DND-41 (cell line): ENCODE measurements at regions not wholly inside any gene's neighbourhood (a gene's known extent, or its start where the extent isn't known, plus 50 kb on each side); places are given as distances from the start of the nearest gene placed in this dataset.

Experiments used
- EZH2 ChIP-seq: IDR thresholded peaks from 3 replicates; pipeline ENCODE4 v1.6.1; 2012; ENCODE audit warnings: borderline replicate concordance, low read depth, mild to moderate bottlenecking, moderate library complexity, low read length, inconsistent platforms; ENCODE audit not compliant: severe bottlenecking
- TF ChIP-seq, protein P1 (sequence below): IDR thresholded peaks from 2 replicates; pipeline ENCODE4 v1.5.1; 2012; ENCODE audit warnings: borderline replicate concordance, low read length, moderate library complexity, mild to moderate bottlenecking; ENCODE audit not compliant: poor library complexity, severe bottlenecking; ENCODE audit errors: extremely low read depth

DNA sequence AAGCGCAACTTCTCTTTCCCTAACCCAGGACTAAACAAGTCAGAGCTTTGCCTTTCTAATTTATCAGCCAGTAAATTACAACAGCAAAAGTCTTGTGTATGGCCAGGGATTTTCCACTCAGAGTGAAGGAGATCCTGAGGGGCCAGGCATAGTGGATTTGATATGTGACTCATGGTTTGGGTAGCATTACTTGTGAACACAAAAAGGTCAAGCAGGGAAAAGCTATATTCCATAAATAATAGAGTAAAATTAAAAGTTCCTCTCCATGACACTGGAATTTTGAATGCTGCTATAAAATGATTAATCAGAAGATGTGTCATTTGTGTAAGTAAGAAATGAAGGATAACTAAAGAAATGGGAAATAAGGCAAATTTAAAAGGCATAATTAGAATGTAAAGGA, 284.8 kb downstream of the HLX start:
- TF ChIP-seq, protein P1, sequence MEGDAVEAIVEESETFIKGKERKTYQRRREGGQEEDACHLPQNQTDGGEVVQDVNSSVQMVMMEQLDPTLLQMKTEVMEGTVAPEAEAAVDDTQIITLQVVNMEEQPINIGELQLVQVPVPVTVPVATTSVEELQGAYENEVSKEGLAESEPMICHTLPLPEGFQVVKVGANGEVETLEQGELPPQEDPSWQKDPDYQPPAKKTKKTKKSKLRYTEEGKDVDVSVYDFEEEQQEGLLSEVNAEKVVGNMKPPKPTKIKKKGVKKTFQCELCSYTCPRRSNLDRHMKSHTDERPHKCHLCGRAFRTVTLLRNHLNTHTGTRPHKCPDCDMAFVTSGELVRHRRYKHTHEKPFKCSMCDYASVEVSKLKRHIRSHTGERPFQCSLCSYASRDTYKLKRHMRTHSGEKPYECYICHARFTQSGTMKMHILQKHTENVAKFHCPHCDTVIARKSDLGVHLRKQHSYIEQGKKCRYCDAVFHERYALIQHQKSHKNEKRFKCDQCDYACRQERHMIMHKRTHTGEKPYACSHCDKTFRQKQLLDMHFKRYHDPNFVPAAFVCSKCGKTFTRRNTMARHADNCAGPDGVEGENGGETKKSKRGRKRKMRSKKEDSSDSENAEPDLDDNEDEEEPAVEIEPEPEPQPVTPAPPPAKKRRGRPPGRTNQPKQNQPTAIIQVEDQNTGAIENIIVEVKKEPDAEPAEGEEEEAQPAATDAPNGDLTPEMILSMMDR: no peak
- no peak for TF ChIP-seq EZH2
